ENCODE measurements at regions not wholly inside any gene's neighbourhood (a gene's known extent, or its start where the extent isn't known, plus 50 kb on each side); places are given as distances from the start of the nearest gene placed in this dataset.

DNA sequence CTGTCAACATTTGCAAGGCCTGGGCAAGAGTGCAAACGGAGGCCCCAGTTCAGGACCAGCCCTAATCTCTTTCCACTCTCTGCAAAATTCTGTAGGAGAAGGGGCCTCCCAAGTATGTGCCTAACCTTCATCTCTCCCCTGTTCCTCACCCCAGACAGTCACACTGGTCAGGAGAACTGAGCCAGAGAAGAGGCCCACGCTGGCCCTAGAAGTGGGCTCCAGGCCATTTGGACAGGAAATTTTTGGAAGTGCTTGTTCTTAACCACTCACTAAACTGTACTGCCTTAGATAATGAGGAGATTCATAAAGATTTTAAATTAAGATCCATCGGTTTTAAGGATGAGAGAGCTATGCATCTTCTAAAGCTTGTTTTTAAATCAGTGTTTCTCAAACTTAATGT, 129.7 kb upstream of the ADGRL2 start:
- intact Hi-C loops (cut with DNase I; ENCODE audit: low total_unique reads) (no loop called here), in situ Hi-C loops (cut with MboI; ENCODE audit: low sequenced_read_pairs in 4 of 4) (no loop called here)
- DNase-seq (no peak), ATAC-seq (no peak)
- no peak for TF ChIP-seq POLR2A (IDR thresholded peaks at IDR 0.05)
- TF ChIP-seq, protein P1, sequence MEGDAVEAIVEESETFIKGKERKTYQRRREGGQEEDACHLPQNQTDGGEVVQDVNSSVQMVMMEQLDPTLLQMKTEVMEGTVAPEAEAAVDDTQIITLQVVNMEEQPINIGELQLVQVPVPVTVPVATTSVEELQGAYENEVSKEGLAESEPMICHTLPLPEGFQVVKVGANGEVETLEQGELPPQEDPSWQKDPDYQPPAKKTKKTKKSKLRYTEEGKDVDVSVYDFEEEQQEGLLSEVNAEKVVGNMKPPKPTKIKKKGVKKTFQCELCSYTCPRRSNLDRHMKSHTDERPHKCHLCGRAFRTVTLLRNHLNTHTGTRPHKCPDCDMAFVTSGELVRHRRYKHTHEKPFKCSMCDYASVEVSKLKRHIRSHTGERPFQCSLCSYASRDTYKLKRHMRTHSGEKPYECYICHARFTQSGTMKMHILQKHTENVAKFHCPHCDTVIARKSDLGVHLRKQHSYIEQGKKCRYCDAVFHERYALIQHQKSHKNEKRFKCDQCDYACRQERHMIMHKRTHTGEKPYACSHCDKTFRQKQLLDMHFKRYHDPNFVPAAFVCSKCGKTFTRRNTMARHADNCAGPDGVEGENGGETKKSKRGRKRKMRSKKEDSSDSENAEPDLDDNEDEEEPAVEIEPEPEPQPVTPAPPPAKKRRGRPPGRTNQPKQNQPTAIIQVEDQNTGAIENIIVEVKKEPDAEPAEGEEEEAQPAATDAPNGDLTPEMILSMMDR (IDR thresholded peaks at IDR 0.05 in 4 of 5, conservative IDR thresholded peaks at IDR 0.05 in 1 of 5), result no peak
- Histone ChIP-seq H3K36me3 (no peaks in the 10 kb centered on the region), H3K27me3 (no peaks in the 10 kb centered on the region), H3K4me1 (no peaks in the 10 kb centered on the region), H3K27ac (no peak overlapping the region), H3K4me3 (no peak overlapping the region), H3K9me3 (no peaks in the 10 kb centered on the region)

DNA sequence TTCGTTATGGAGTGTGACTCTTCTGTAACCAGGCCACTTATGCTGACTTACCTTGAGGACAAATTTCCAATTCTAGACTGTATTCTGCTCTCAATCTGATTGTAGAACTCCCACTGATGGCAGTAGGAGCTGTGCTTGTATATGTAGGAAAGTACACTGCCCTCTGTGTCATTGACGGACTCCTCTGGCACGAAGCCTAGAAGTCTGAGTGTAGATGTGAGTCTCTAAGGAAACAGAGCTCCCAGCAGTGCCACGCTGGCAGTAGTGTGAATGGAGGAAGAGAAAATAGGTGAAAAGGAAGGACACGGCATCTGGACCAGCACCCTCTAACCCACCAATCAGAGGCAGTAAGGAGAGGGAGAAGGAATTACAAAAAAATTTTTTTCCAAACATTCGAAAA, 130.4 kb upstream of the ADGRL2 start:
- no peaks in the 10 kb centered on the region for H3K4me1 ChIP-seq
- ATAC-seq (no peak), DNase-seq (peak in 1 of 2 donors; percentile 10)
- no peaks in the 10 kb centered on the region for H3K9me3 ChIP-seq
- no peaks in the 10 kb centered on the region for H3K36me3 ChIP-seq
- in situ Hi-C loops (cut with MboI; ENCODE audit: low sequenced_read_pairs in 4 of 4), result no loop called here
- no peak overlapping the region for H3K4me3 ChIP-seq
- H3K27ac ChIP-seq, result no peak overlapping the region
- intact Hi-C loops (cut with DNase I; ENCODE audit: low total_unique reads), result no loop called here
- TF ChIP-seq POLR2A (IDR thresholded peaks at IDR 0.05), result no peak
- TF ChIP-seq, protein P1 (IDR thresholded peaks at IDR 0.05 in 4 of 5, conservative IDR thresholded peaks at IDR 0.05 in 1 of 5), result no peak
- H3K27me3 ChIP-seq, result no peaks in the 10 kb centered on the region

DNA sequence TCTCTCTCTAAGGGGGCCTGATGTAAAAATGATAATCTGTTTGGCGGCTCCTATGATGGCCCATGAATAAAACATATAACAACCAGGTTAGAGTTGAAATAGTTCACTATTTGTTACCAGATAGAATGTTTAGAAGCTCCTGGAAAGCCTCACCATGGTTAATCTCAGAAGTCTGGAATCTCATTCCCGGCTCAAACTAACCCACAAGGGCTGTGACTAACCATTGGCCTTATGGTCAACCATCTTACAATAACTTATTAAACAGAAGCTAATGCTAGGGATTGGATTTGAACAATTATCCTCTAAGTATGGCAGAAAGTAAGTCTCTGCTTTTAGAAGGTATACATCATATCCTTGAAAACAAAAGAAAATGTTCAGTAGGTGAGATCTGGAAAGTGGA, 134.1 kb upstream of the ADGRL2 start:
- Histone ChIP-seq H3K36me3 (no peaks in the 10 kb centered on the region), H3K4me1 (no peaks in the 10 kb centered on the region), H3K4me3 (no peak overlapping the region), H3K27me3 (no peaks in the 10 kb centered on the region), H3K9me3 (no peaks in the 10 kb centered on the region), H3K27ac (no peak overlapping the region)
- intact Hi-C loops (cut with DNase I; ENCODE audit: low total_unique reads), result no loop called here
- TF ChIP-seq POLR2A (IDR thresholded peaks at IDR 0.05), result no peak
- TF ChIP-seq, protein P1 (IDR thresholded peaks at IDR 0.05 in 4 of 5, conservative IDR thresholded peaks at IDR 0.05 in 1 of 5), result no peak
- ATAC-seq, result no peak
- DNase-seq, result no peak
- in situ Hi-C loops (cut with MboI; ENCODE audit: low sequenced_read_pairs in 4 of 4), result no loop called here

DNA sequence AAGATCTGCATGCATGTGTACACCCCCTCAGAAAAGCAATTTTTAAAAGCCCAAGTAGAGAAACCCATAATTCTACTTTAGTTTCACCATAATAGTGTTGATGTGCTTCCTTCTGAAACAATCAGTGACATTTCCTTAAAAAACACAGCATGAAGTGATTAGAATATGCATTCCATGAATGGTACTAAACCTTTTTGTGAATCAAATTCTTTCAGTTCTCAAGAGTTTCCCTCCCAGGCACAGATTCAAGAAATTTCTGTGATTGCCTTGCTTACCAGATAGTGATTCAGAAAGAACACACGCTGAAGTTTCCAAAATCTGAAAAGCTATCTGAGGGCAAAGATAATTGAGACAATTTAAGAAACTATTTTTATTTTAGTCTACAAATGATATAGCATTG, 136.4 kb upstream of the ADGRL2 start:
- TF ChIP-seq, protein P1 (IDR thresholded peaks at IDR 0.05 in 4 of 5, conservative IDR thresholded peaks at IDR 0.05 in 1 of 5), result no peak
- no peak for TF ChIP-seq POLR2A (IDR thresholded peaks at IDR 0.05)
- no peaks in the 10 kb centered on the region for H3K4me1 ChIP-seq
- ATAC-seq (no peak), DNase-seq (no peak)
- no peaks in the 10 kb centered on the region for H3K27me3 ChIP-seq
- intact Hi-C loops (cut with DNase I; ENCODE audit: low total_unique reads) (no loop called here), in situ Hi-C loops (cut with MboI; ENCODE audit: low sequenced_read_pairs in 4 of 4) (no loop called here)
- H3K36me3 ChIP-seq, result no peaks in the 10 kb centered on the region
- H3K27ac ChIP-seq, result no peak overlapping the region
- no peaks in the 10 kb centered on the region for H3K9me3 ChIP-seq
- no peak overlapping the region for H3K4me3 ChIP-seq

DNA sequence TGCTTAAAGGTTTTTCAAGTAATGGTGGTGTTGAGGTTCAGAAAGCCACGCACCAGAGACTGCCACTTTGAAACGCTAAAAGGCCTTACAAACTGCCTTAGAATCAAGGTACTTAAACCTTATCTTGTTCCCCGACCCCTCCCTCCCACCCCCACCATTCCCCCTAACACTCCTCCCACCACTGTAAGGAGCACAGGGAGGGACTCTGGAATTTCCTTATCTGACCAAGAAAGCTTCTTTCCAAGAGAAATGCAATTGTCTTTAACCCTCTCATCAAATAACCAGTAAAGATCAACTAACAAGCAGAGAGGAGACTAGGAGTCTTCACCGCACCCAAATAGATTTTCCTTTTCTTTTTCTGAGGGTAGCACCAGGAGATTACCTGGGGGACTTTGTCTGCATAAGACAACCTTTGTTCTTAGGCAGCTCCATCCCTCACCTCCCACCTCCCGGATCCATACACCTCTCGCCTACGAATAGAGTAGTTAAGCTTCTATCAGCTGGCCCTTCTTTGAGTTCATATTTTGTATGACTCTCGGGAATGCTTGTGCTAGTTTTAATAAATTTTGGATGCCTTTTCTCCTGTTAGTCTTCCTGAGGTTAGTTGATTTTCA, 137.7 kb upstream of the ADGRL2 start:
- Histone ChIP-seq H3K27ac (no peak overlapping the region), H3K27me3 (no peaks in the 10 kb centered on the region), H3K36me3 (no peaks in the 10 kb centered on the region), H3K9me3 (no peaks in the 10 kb centered on the region), H3K4me1 (no peaks in the 10 kb centered on the region), H3K4me3 (no peak overlapping the region)
- no peak for TF ChIP-seq POLR2A (IDR thresholded peaks at IDR 0.05)
- TF ChIP-seq, protein P1 (IDR thresholded peaks at IDR 0.05 in 4 of 5, conservative IDR thresholded peaks at IDR 0.05 in 1 of 5), result no peak
- no peak for ATAC-seq
- in situ Hi-C loops (cut with MboI; ENCODE audit: low sequenced_read_pairs in 4 of 4) (no loop called here), intact Hi-C loops (cut with DNase I; ENCODE audit: low total_unique reads) (no loop called here)
- no peak for DNase-seq
